Caco-2 (cell line): ENCODE measurements at regions not wholly inside any gene's neighbourhood (a gene's known extent, or its start where the extent isn't known, plus 50 kb on each side); places are given as distances from the start of the nearest gene placed in this dataset.

Source experiments
- BruUV-seq: library from RNA; stranded (reverse); fragments of 400-500 nt; replicated peaks from 2 replicates; lab custom pipeline; 2021; lab: Mats Ljungman, UMichigan
- CTCF ChIA-PET: fragments of 300-600 bp; sonication (Branson Sonifier 250); formaldehyde crosslinking; loops from one replicate; lab custom pipeline; 2022; ENCODE audit warnings: antibody characterized with exemption; lab: Charles Lee
- POLR2A ChIA-PET: fragments of 300-600 bp; sonication (Branson Sonifier 250); formaldehyde crosslinking; loops from one replicate; lab custom pipeline; 2022; ENCODE audit warnings: antibody characterized with exemption; lab: Charles Lee
- DNase-seq, 2 experiments: peaks; one replicate each; pipeline versions ENCODE4 v3.0.0 to v3.0.0-alpha.2; 2020 to 2022
- H3K27me3 ChIP-seq: replicated peaks from 2 replicates; pipeline ENCODE4 v1.6.0; 2011; ENCODE audit warnings: low read length; ENCODE audit not compliant: control insufficient read depth, insufficient read depth
- H3K36me3 ChIP-seq: 2 replicates; pipeline ENCODE4 v1.5.1; 2011; ENCODE audit warnings: low read length; ENCODE audit not compliant: control insufficient read depth, insufficient read depth
- H3K4me1 ChIP-seq: fragments of 250-450 bp; sonication (Bioruptor Pico); 2 replicates; pipeline ENCODE4 v1.5.1; 2020; ENCODE audit warnings: mild to moderate bottlenecking
- H3K4me3 ChIP-seq: 2 replicates; pipeline ENCODE4 v1.5.1; 2011; ENCODE audit warnings: low read depth, mild to moderate bottlenecking, control low read depth, low read length
- H3K9me3 ChIP-seq: fragments of 250-450 bp; sonication (Bioruptor Pico); 2 replicates; pipeline ENCODE4 v1.5.1; 2020; ENCODE audit warnings: mild to moderate bottlenecking, moderate library complexity
- H3K27ac Mint-ChIP-seq: one replicate; pipeline ENCODE4 v1.8.0; 2022; ENCODE audit warnings: mixed read lengths; ENCODE audit not compliant: unreplicated experiment
- H3K27me3 Mint-ChIP-seq: one replicate; pipeline ENCODE4 v1.8.0; 2022; ENCODE audit warnings: mixed read lengths; ENCODE audit not compliant: insufficient read depth, unreplicated experiment
- H3K36me3 Mint-ChIP-seq: one replicate; pipeline ENCODE4 v1.8.0; 2022; ENCODE audit warnings: mild to moderate bottlenecking, mixed read lengths; ENCODE audit not compliant: insufficient read depth, unreplicated experiment
- H3K4me1 Mint-ChIP-seq: one replicate; pipeline ENCODE4 v1.8.0; 2022; ENCODE audit warnings: low read depth, mixed read lengths; ENCODE audit not compliant: unreplicated experiment
- H3K4me3 Mint-ChIP-seq: one replicate; pipeline ENCODE4 v1.8.0; 2022; ENCODE audit warnings: mild to moderate bottlenecking, moderate library complexity, mixed read lengths; ENCODE audit not compliant: unreplicated experiment
- H3K9me3 Mint-ChIP-seq: one replicate; pipeline ENCODE4 v1.8.0; 2022; ENCODE audit warnings: mixed read lengths; ENCODE audit not compliant: unreplicated experiment
- intact Hi-C: fragments of 100-400 bp; cut with micrococcal nuclease; formaldehyde crosslinking; loops from one replicate; pipeline ENCODE4 v1.10.0; 2022; ENCODE audit not compliant: unreplicated experiment
- TF ChIP-seq, protein P1 (sequence below), 2 experiments: fragments of 200-600 bp in 1 of 2; IDR thresholded peaks; 1 replicate in 1 of 2; 2 replicates in 1 of 2; pipeline versions ENCODE4 v1.5.1 to v1.8.0; 2011 to 2022; ENCODE audit warnings: antibody characterized with exemption in 1 of 2, control low read depth in 1 of 2, inconsistent platforms in 1 of 2, low read depth in 1 of 2, low read length in 1 of 2, mild to moderate bottlenecking in 1 of 2, moderate library complexity in 1 of 2; ENCODE audit not compliant: insufficient read depth in 1 of 2, severe bottlenecking in 1 of 2, unreplicated experiment in 1 of 2

DNA sequence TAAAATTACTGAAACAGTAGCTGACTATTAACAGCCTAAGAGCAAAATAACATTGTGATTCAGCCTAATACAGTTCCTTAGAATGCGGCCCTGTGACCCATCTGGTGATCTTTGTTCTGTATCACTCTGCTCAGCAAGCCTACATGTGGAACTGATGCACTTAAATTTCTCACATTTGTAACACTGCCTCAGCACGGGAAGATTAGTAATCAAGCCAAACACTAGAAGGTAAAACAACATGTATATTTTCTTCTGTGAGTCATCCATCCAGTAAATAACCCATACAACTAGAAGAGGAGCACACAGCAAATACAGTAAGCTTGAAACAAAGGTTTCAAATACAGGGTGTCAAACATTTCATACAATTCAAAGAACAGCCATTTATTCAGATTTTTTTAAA, 189.7 kb upstream of the NOX3 start:
- no peak for DNase-seq
- H3K36me3 Mint-ChIP-seq: peaks cover 5% of the 10 kb centered on the region
- no peaks in the 10 kb centered on the region for H3K27me3 ChIP-seq
- H3K4me3 ChIP-seq: no peak overlapping the region
- intact Hi-C loops: loop anchor here (10.0 kb wide), 1 partner anchor 321 kb away; no protein-coding TSS in a partner anchor
- no peak overlapping the region for H3K4me3 Mint-ChIP-seq
- H3K4me1 ChIP-seq: peaks cover 16% of the 10 kb centered on the region; the same call in 1 of the 2 replicates
- no peaks in the 10 kb centered on the region for H3K27me3 Mint-ChIP-seq
- no TSS peak for BruUV-seq
- TF ChIP-seq, protein P1, sequence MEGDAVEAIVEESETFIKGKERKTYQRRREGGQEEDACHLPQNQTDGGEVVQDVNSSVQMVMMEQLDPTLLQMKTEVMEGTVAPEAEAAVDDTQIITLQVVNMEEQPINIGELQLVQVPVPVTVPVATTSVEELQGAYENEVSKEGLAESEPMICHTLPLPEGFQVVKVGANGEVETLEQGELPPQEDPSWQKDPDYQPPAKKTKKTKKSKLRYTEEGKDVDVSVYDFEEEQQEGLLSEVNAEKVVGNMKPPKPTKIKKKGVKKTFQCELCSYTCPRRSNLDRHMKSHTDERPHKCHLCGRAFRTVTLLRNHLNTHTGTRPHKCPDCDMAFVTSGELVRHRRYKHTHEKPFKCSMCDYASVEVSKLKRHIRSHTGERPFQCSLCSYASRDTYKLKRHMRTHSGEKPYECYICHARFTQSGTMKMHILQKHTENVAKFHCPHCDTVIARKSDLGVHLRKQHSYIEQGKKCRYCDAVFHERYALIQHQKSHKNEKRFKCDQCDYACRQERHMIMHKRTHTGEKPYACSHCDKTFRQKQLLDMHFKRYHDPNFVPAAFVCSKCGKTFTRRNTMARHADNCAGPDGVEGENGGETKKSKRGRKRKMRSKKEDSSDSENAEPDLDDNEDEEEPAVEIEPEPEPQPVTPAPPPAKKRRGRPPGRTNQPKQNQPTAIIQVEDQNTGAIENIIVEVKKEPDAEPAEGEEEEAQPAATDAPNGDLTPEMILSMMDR (IDR thresholded peaks at IDR 0.05; ENCODE audit: insufficient read depth in 1 of 2, low read depth in 1 of 2, low read length in 1 of 2, severe bottlenecking in 1 of 2, unreplicated experiment in 1 of 2): no peak
- no peak overlapping the region for H3K27ac Mint-ChIP-seq
- H3K9me3 ChIP-seq: no peaks in the 10 kb centered on the region
- POLR2A ChIA-PET: no interaction called here
- H3K4me1 Mint-ChIP-seq: peaks cover 11% of the 10 kb centered on the region
- H3K9me3 Mint-ChIP-seq: no peaks in the 10 kb centered on the region
- CTCF ChIA-PET: no interaction called here
- H3K36me3 ChIP-seq: no peaks in the 10 kb centered on the region

DNA sequence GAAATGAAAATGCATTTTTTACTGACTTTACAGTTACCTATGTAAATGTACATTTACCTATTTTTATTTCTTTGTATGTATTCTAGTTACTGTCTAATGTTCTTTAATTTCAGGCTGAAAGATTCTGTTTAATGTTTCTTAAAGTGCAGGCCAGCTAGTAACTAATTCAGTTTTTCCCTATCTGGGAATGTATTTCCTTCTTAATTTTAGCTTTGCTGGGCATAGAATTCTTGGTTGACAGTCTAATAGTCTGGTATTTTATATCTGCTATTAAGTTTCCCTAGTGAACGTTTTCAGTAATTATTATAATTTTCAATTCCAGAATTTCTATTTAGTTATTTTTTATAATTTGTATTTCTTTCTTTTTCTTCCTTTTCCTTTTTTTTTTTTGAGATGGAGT, 186.0 kb upstream of the NOX3 start:
- Mint-ChIP-seq H3K4me3 (no peak overlapping the region), H3K9me3 (no peaks in the 10 kb centered on the region), H3K27ac (no peak overlapping the region), H3K4me1 (no peaks in the 10 kb centered on the region), H3K36me3 (peaks cover 5% of the 10 kb centered on the region), H3K27me3 (no peaks in the 10 kb centered on the region)
- intact Hi-C loops: loop anchor here (10.0 kb wide), 1 partner anchor 317 kb away; no protein-coding TSS in a partner anchor
- ChIA-PET CTCF (no interaction called here), POLR2A (no interaction called here)
- BruUV-seq: no TSS peak
- no peak overlapping the region for H3K4me3 ChIP-seq
- no peaks in the 10 kb centered on the region for H3K36me3 ChIP-seq
- H3K27me3 ChIP-seq: no peaks in the 10 kb centered on the region
- no peaks in the 10 kb centered on the region; the same call in 1 of the 2 replicates for H3K9me3 ChIP-seq
- 0 out of 2 replicates have a peak, but pooled peaks cover 2% of the 10 kb centered on the region for H3K4me1 ChIP-seq
- no peak for DNase-seq
- TF ChIP-seq, protein P1 (IDR thresholded peaks at IDR 0.05; ENCODE audit: insufficient read depth in 1 of 2, low read depth in 1 of 2, low read length in 1 of 2, severe bottlenecking in 1 of 2, unreplicated experiment in 1 of 2): no peak

DNA sequence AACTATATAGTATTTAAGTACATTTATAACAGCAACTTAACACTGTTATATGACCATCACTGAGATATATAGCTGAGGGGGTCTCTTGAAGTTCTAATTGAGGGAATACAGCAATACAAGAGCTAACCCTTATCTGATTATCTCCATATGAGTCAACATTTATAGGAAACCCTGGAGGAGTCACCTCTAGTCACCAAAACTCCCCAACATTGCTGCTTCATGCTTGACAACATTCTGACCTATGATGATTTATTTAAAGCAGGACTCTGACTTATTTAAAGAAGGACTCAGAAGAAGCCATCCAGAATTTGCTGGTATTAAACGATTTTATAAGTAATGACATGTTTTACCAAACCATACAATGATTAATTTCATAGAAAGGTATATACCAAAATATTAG, 182.6 kb upstream of the NOX3 start:
- CTCF ChIA-PET: no interaction called here
- Histone ChIP-seq H3K36me3 (no peaks in the 10 kb centered on the region), H3K27me3 (no peaks in the 10 kb centered on the region), H3K4me3 (no peak overlapping the region), H3K4me1 (no peaks in the 10 kb centered on the region), H3K9me3 (no peaks in the 10 kb centered on the region; the same call in 1 of the 2 replicates)
- BruUV-seq: no TSS peak
- Mint-ChIP-seq H3K27ac (no peak overlapping the region), H3K4me1 (no peaks in the 10 kb centered on the region), H3K4me3 (no peak overlapping the region), H3K9me3 (no peaks in the 10 kb centered on the region), H3K36me3 (peaks cover 5% of the 10 kb centered on the region), H3K27me3 (no peaks in the 10 kb centered on the region)
- intact Hi-C loops: no loop called here
- POLR2A ChIA-PET: no interaction called here
- no peak for DNase-seq
- TF ChIP-seq, protein P1 (IDR thresholded peaks at IDR 0.05; ENCODE audit: insufficient read depth in 1 of 2, low read depth in 1 of 2, low read length in 1 of 2, severe bottlenecking in 1 of 2, unreplicated experiment in 1 of 2): no peak
